H54 (cell line): ENCODE measurements at regions not wholly inside any gene's neighbourhood (a gene's known extent, or its start where the extent isn't known, plus 50 kb on each side); places are given as distances from the start of the nearest gene placed in this dataset.

Source experiments
- DNase-seq: peaks from one replicate; pipeline ENCODE4 v3.0.0; 2011; ENCODE audit warnings: low spot score, mixed read lengths; ENCODE audit not compliant: insufficient read length
- FAIRE-seq: peaks from 3 replicates; lab custom pipeline; 2011; peaks lifted over from hg19 to GRCh38; lab: Jason Lieb, UNC
- POLR2A ChIP-seq: IDR thresholded peaks from 2 replicates; pipeline ENCODE4 v1.6.1; 2011; ENCODE audit warnings: low read depth, mild to moderate bottlenecking, low read length

DNA sequence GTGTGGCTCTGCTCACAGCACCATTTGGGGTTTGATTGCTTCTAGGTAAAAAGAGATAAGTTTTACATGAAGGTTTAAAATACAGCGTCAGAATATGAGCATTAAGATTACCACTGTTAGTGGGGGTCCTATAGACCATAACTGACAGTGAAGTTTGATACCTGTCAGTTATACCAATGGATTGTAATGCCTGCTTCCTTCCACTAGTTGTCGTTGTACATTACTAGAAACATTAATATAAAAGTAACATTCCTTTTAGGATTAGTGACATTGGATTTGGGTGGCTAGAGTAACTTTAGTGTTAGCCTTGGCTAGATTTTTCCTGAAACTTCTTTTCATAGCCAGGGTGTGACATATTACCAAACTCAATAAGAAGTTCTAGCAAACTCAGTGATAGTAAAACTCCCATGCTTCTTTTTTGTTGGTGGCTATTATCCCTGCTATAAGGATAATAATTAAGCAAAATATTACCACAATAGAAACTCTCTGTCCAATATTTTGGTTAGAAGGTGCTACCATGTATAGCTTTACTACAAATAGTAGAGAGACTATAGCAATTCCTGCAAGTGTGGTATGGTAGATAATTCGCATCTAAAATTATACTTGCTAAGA lies 57.1 kb downstream of the FAM181B start:
- FAIRE-seq (peak; percentile 65), DNase-seq (no peak)
- TF ChIP-seq POLR2A: no peak

DNA sequence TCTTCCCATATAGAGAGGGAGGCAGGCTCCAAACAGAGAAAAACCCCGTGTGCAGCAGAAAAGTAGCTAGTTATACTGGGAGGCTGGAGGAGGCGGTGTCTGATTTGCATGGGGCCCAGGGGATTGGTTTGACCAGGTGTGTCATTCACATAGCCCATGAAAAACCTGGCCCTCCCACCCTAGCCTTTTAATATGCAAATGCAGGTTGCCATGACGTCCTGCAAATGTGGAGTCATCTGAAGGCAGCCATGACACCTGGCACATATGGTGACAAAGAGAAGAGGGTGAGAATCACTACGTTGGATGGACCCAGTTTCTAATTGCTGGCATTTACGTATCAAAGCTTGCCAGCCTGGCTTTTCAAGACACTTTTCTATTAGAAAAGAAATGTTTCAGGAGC lies 57.8 kb downstream of the FAM181B start:
- DNase-seq (no peak), FAIRE-seq (no peak)
- TF ChIP-seq POLR2A: no peak

GRCh38 chr11:82673631-82674030 lies 60.0 kb downstream of the FAM181B start:
- FAIRE-seq (no peak), DNase-seq (no peak)
- TF ChIP-seq POLR2A: no peak

DNA sequence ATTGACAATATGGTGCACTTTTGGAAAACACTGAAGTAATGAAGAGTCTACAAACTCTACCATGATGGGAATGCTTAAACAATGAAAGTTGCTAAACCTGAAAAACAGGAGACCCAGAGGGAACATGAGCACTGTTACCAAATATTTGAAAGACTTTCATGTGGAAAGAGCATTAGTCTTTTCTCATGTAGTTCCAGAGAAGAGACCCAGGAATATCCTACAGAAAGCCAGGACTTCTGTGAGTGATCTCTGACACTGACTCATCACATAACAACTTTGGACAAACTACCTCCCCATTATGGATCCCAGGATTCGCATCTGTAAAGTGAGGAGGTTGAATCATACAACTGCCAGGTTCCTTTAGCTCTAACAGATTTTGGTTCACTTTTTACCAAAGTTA lies 62.2 kb downstream of the FAM181B start:
- TF ChIP-seq POLR2A: no peak
- no peak for FAIRE-seq
- no peak for DNase-seq

- TF ChIP-seq POLR2A: no peak
- no peak for FAIRE-seq
Measured at GRCh38 chr11:82663535-82663934, 70.1 kb downstream of the FAM181B start.

GRCh38 chr11:82653752-82654151 lies 79.9 kb downstream of the FAM181B start:
- no peak for TF ChIP-seq POLR2A
- FAIRE-seq (no peak), DNase-seq (no peak)

More at GRCh38 chr11:82663535-82663934, 70.1 kb downstream of the FAM181B start:
- no peak for DNase-seq

DNA sequence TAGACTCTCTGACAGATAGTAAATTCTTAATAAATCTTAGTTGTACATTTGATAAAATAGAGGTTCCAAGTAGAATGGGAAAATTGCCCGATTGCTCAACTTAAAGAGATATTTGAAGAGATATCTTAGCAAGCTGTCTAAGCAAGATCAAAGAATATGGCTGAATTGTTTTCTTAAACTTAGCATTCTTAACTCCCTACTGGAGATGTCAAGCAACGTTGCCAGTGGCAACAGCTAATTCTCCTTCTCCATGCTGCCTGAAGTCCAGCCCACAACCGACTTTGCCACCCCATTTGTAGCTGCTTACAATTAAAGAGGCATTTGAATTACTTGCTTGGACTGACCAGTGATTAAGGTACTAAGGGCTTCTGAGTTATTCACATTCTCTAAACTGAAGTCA lies 94.4 kb downstream of the FAM181B start:
- no peak for DNase-seq
- FAIRE-seq: no peak
- no peak for TF ChIP-seq POLR2A

GRCh38 chr11:82636615-82637014 lies 97.0 kb downstream of the FAM181B start:
- no peak for DNase-seq
- FAIRE-seq: no peak
- TF ChIP-seq POLR2A: no peak

GRCh38 chr11:82634091-82634490 lies 99.6 kb downstream of the FAM181B start:
- no peak for TF ChIP-seq POLR2A
- no peak for FAIRE-seq

GRCh38 chr11:82631722-82632630 lies 101.7 kb downstream of the FAM181B start:
- no peak for DNase-seq
- FAIRE-seq: no peak

More at GRCh38 chr11:82634091-82634490, 99.6 kb downstream of the FAM181B start:
- DNase-seq: no peak

GRCh38 chr11:82610671-82611070 lies 123.0 kb downstream of the FAM181B start:
- FAIRE-seq (no peak), DNase-seq (no peak)
- TF ChIP-seq POLR2A: no peak

More at GRCh38 chr11:82631722-82632630, 101.7 kb downstream of the FAM181B start:
- no peak for TF ChIP-seq POLR2A

DNA sequence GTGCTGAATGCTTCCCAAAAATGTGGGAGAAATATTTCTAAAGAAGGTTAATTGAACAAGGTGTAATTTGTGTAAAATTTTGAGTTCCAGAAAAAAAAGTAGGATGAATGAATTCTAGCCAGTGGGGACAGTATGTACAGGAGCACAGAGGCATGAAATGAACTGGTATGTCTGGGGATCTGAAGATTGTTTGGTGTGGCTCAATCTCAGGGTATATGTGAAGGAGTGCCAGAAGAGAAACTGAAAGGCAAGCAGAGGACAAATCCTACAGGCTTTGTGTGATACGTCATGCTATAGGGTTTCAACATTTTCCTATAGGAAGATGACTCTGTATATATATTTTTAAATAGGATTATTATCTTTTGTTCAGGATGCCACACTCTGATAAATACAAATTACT lies 126.9 kb downstream of the FAM181B start:
- TF ChIP-seq POLR2A: no peak
- FAIRE-seq (no peak), DNase-seq (no peak)

GRCh38 chr11:82601711-82602110 lies 132.0 kb downstream of the FAM181B start:
- DNase-seq (no peak), FAIRE-seq (no peak)
- no peak for TF ChIP-seq POLR2A

DNA sequence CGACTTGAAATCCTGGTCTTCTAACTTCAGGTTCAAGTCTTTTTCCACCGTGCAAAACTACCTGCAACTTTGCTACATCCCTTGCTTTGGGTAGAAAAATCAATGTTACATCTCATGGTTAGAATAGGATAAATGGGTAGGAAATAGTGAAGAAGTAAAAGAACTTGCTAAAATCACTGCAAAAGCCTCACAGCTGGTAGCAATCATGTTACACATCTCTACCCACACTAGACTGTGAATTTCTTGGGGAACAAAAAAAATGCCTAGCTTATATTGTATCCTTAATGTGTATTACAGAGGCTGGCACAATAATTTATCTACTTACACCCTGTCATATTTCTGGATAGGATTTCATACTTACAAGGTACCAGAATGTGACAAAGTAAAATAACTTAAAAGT lies 133.8 kb downstream of the FAM181B start:
- TF ChIP-seq POLR2A: no peak
- FAIRE-seq (no peak), DNase-seq (no peak)
